Liver (tissue), 8 donors: ENCODE measurements at regions not wholly inside any gene's neighbourhood (a gene's known extent, or its start where the extent isn't known, plus 50 kb on each side); places are given as distances from the start of the nearest gene placed in this dataset.

Source experiments
- DNase-seq: peaks from one replicate; pipeline ENCODE4 v3.0.0-alpha.2; 2017; ENCODE audit warnings: low spot score
- H3K27ac ChIP-seq, 2 donors: one replicate each; pipeline ENCODE4 v1.7.0; 2013; ENCODE audit warnings: inconsistent platforms in 2 of 2, low read length in 2 of 2, control low read depth in 1 of 2, low read depth in 1 of 2, mild to moderate bottlenecking in 1 of 2
- H3K27me3 ChIP-seq, 4 donors: one replicate each; pipeline versions ENCODE4 v1.6.1 to v1.7.0; 2013; ENCODE audit warnings: low read length in 3 of 4, inconsistent platforms in 1 of 4, mild to moderate bottlenecking in 1 of 4, moderate library complexity in 1 of 4; ENCODE audit not compliant: control insufficient read depth in 4 of 4, insufficient read depth in 4 of 4
- H3K36me3 ChIP-seq, 4 donors: one replicate each; pipeline versions ENCODE4 v1.6.1 to v1.7.0; 2013; ENCODE audit warnings: low read length in 3 of 4, mild to moderate bottlenecking in 3 of 4, low read depth in 1 of 4, moderate library complexity in 1 of 4; ENCODE audit not compliant: control insufficient read depth in 4 of 4, insufficient read depth in 3 of 4
- H3K4me1 ChIP-seq, 4 donors: one replicate each; pipeline versions ENCODE4 v1.6.1 to v1.7.0; 2013; ENCODE audit warnings: low read length in 3 of 4, mild to moderate bottlenecking in 3 of 4, moderate library complexity in 1 of 4; ENCODE audit not compliant: control insufficient read depth in 4 of 4, insufficient read depth in 4 of 4
- H3K4me3 ChIP-seq, 3 donors: one replicate each; pipeline versions ENCODE4 v1.6.1 to v1.7.0; 2013; ENCODE audit warnings: low read length in 3 of 3, control low read depth in 1 of 3, low read depth in 1 of 3, mild to moderate bottlenecking in 1 of 3
- H3K9ac ChIP-seq, 2 donors: one replicate each; pipeline ENCODE4 v1.7.0; 2013; ENCODE audit warnings: low read length in 2 of 2, mild to moderate bottlenecking in 2 of 2, moderate library complexity in 2 of 2, control low read depth in 1 of 2, low read depth in 1 of 2
- H3K9me3 ChIP-seq, 4 donors: one replicate each; pipeline versions ENCODE4 v1.6.1 to v1.7.0; 2013; ENCODE audit warnings: low read length in 3 of 4; ENCODE audit not compliant: control insufficient read depth in 4 of 4
- CTCF ChIP-seq: fragments of 150-350 bp; IDR thresholded peaks from 2 replicates; pipeline ENCODE4 v1.5.1; 2017; ENCODE audit warnings: improper control_type of control experiment, low read depth, low read length; ENCODE audit not compliant: missing input control
- EGR1 ChIP-seq, 2 donors: IDR thresholded peaks; 2 replicates each; pipeline ENCODE4 v1.6.1; 2016 to 2018; ENCODE audit warnings: antibody characterized with exemption in 2 of 2, low read depth in 2 of 2
- FOXA1 ChIP-seq: IDR thresholded peaks from 2 replicates; pipeline ENCODE4 v1.6.1; 2016; ENCODE audit warnings: antibody characterized with exemption
- GABPA ChIP-seq, 2 donors: IDR thresholded peaks in 1 of 2; conservative IDR thresholded peaks in 1 of 2; 2 replicates each; pipeline ENCODE4 v1.6.1; 2016; ENCODE audit warnings: antibody characterized with exemption in 2 of 2, mild to moderate bottlenecking in 1 of 2, moderate library complexity in 1 of 2
- HNF4G ChIP-seq: IDR thresholded peaks from 2 replicates; pipeline ENCODE4 v1.6.1; 2016; ENCODE audit warnings: antibody characterized with exemption
- JUND ChIP-seq, 2 donors: IDR thresholded peaks; 2 replicates each; pipeline ENCODE4 v1.6.1; 2016; ENCODE audit warnings: antibody characterized with exemption in 2 of 2
- MAX ChIP-seq: IDR thresholded peaks from 2 replicates; pipeline ENCODE4 v1.6.1; 2016; ENCODE audit warnings: antibody characterized with exemption
- RAD21 ChIP-seq, 2 donors: IDR thresholded peaks; 2 replicates each; pipeline ENCODE4 v1.6.1; 2016; ENCODE audit warnings: antibody characterized with exemption in 2 of 2, mild to moderate bottlenecking in 2 of 2
- REST ChIP-seq: IDR thresholded peaks from 2 replicates; pipeline ENCODE4 v1.6.1; 2016; ENCODE audit warnings: antibody characterized with exemption, mild to moderate bottlenecking
- SP1 ChIP-seq: IDR thresholded peaks from 2 replicates; pipeline ENCODE4 v1.6.1; 2018; ENCODE audit warnings: antibody characterized with exemption, mild to moderate bottlenecking
- TAF1 ChIP-seq: conservative IDR thresholded peaks from 2 replicates; pipeline ENCODE4 v1.6.1; 2016; ENCODE audit warnings: antibody characterized with exemption, mild to moderate bottlenecking
- WGBS: extraction: QIAGEN DNeasy Blood & Tissue Kit; methylation state at CpG from one replicate; pipeline ENCODE4 v1.1.7; 2013; 5-methylcytosine and 5-hydroxymethylcytosine counted together
- donor health status: healthy.
- donor health status: healthy.
- donor health status: healthy.
- donor health status: healthy.
- donor health status: healthy.

GRCh38 chr10:106520698-106521097, 643.8 kb downstream of the SORCS1 start:
- no peak for TF ChIP-seq SP1
- TF ChIP-seq REST: no peak
- no peak for TF ChIP-seq MAX
- no peak for TF ChIP-seq JUND (IDR thresholded peaks at IDR 0.05)
- no peak for TF ChIP-seq EGR1 (IDR thresholded peaks at IDR 0.05; ENCODE audit: low read depth in 2 of 2)
- no peak for TF ChIP-seq RAD21 (IDR thresholded peaks at IDR 0.05)
- TF ChIP-seq CTCF: no peak
- 75% methylated on average over 4 of the region's 4 CpGs for WGBS
- no peak overlapping the region for H3K27ac ChIP-seq
- H3K4me3 ChIP-seq: no peak overlapping the region
- no peaks in the 10 kb centered on the region for H3K4me1 ChIP-seq
- no peak for DNase-seq
- no peaks in the 10 kb centered on the region for H3K27me3 ChIP-seq
- H3K9ac ChIP-seq: no peak overlapping the region
- no peaks in the 10 kb centered on the region for H3K36me3 ChIP-seq
- no peaks in the 10 kb centered on the region for H3K9me3 ChIP-seq

- Histone ChIP-seq H3K4me1 (no peaks in the 10 kb centered on the region), H3K9ac (no peak overlapping the region), H3K9me3 (no peaks in the 10 kb centered on the region), H3K27me3 (no peaks in the 10 kb centered on the region), H3K27ac (no peak overlapping the region), H3K36me3 (no peaks in the 10 kb centered on the region), H3K4me3 (no peak overlapping the region)
- WGBS: 64% methylated on average over 2 of the region's 2 CpGs
- TF ChIP-seq JUND (IDR thresholded peaks at IDR 0.05): no peak
- TF ChIP-seq TAF1: no peak
- no peak for TF ChIP-seq FOXA1
- no peak for TF ChIP-seq GABPA (IDR thresholded peaks at IDR 0.05 in 1 of 2, conservative IDR thresholded peaks at IDR 0.05 in 1 of 2)
- no peak for TF ChIP-seq MAX
- TF ChIP-seq REST: no peak
- no peak for TF ChIP-seq HNF4G
- no peak for DNase-seq
Measured at GRCh38 chr10:106519376-106520030, 645.0 kb downstream of the SORCS1 start.
